A673 (cell line): ENCODE measurements at regions not wholly inside any gene's neighbourhood (a gene's known extent, or its start where the extent isn't known, plus 50 kb on each side); places are given as distances from the start of the nearest gene placed in this dataset.

Experiments
- CTCF ChIP-seq: fragments of 300-800, 200-600 bp; sonication (generic); conservative IDR thresholded peaks from 2 replicates; pipeline ENCODE4 v1.5.1; 2017; ENCODE audit warnings: low read depth, mild to moderate bottlenecking, antibody characterized with exemption, low read length, moderate library complexity, mixed read lengths
- EZH2 ChIP-seq: fragments of 200-600 bp; sonication (generic); IDR thresholded peaks from 2 replicates; pipeline ENCODE4 v1.6.1; 2017; ENCODE audit warnings: borderline replicate concordance, low read depth, mild to moderate bottlenecking, mixed read lengths, antibody characterized with exemption, low read length; ENCODE audit not compliant: poor library complexity, severe bottlenecking

GRCh38 chr19:5254543-5254942 is 86.1 kb downstream of the PTPRS start:
- TF ChIP-seq CTCF, result no peak
- TF ChIP-seq EZH2, result no peak
